Amygdala (tissue), 56 donors: ENCODE measurements at regions not wholly inside any gene's neighbourhood (a gene's known extent, or its start where the extent isn't known, plus 50 kb on each side); places are given as distances from the start of the nearest gene placed in this dataset.
A peak's percentile ranks its signal among the peaks of the same experiment; 100 is the strongest.

ENCODE experiments used
- DNase-seq, 56 donors: peaks; one replicate each; lab custom pipeline; 2025; lab: John Stamatoyannopoulos, UW

- DNase-seq: peak in 2 of 56 donors; percentile 2 to 6
Observed at GRCh38 chr5:159452480-159453167, 122.3 kb upstream of the IL12B start.

GRCh38 chr5:159453209-159453608 is 122.9 kb upstream of the IL12B start:
- no peak for DNase-seq

- DNase-seq: no peak
Observed at GRCh38 chr5:159456261-159456660, 126.0 kb upstream of the IL12B start.

- DNase-seq: peak in 2 of 56 donors; percentile 12 to 14
Observed at GRCh38 chr5:159456722-159457465, 126.6 kb upstream of the IL12B start.

- no peak for DNase-seq
Observed at GRCh38 chr5:159458217-159458711, 128.0 kb upstream of the IL12B start.

- no peak for DNase-seq
Observed at GRCh38 chr5:159459132-159459627, 128.9 kb upstream of the IL12B start.

- DNase-seq: no peak
Observed at GRCh38 chr5:159459951-159460538, 129.8 kb upstream of the IL12B start.

GRCh38 chr5:159463590-159464321 is 133.5 kb upstream of the IL12B start:
- DNase-seq: no peak

GRCh38 chr5:159465604-159466003 is 135.3 kb upstream of the IL12B start:
- DNase-seq: no peak

GRCh38 chr5:159467666-159468065 is 137.4 kb upstream of the IL12B start:
- DNase-seq: no peak

- DNase-seq: no peak
Observed at GRCh38 chr5:159469496-159470372, 139.4 kb upstream of the IL12B start.

- DNase-seq: no peak
Observed at GRCh38 chr5:159471904-159472303, 141.6 kb upstream of the IL12B start.

- no peak for DNase-seq
Observed at GRCh38 chr5:159475026-159475425, 144.7 kb upstream of the IL12B start.

- no peak for DNase-seq
Observed at GRCh38 chr5:159478950-159479349, 148.7 kb upstream of the IL12B start.

- no peak for DNase-seq
Observed at GRCh38 chr5:159480849-159481248, 150.6 kb upstream of the IL12B start.

- no peak for DNase-seq
Observed at GRCh38 chr5:159481751-159482150, 151.5 kb upstream of the IL12B start.

GRCh38 chr5:159486836-159487235 is 156.5 kb upstream of the IL12B start:
- DNase-seq: peak in 5 of 56 donors; percentile 7 to 18 (median 9)

GRCh38 chr5:159488516-159488915 is 158.2 kb upstream of the IL12B start:
- no peak for DNase-seq

GRCh38 chr5:159489779-159490178 is 159.5 kb upstream of the IL12B start:
- no peak for DNase-seq

- no peak for DNase-seq
Observed at GRCh38 chr5:159490507-159490906, 160.2 kb upstream of the IL12B start.
